Esophagus squamous epithelium (tissue), 4 donors: ENCODE measurements at regions not wholly inside any gene's neighbourhood (a gene's known extent, or its start where the extent isn't known, plus 50 kb on each side); places are given as distances from the start of the nearest gene placed in this dataset.

Experiments
- CTCF ChIP-seq, 6 experiments: fragments of 450-650 bp in 4 of 6; fragments of 200-600 bp in 2 of 6; sonication (generic) in 2 of 6; IDR thresholded peaks; one replicate each; pipeline ENCODE4 v1.5.1; 2016 to 2019; ENCODE audit warnings: antibody characterized with exemption in 6 of 6, mild to moderate bottlenecking in 4 of 6, moderate library complexity in 4 of 6
- POLR2A ChIP-seq, 4 donors: fragments of 450-650 bp; IDR thresholded peaks; one replicate each; pipeline ENCODE4 v1.6.1; 2017; ENCODE audit warnings: antibody characterized with exemption in 4 of 4, mild to moderate bottlenecking in 4 of 4, moderate library complexity in 3 of 4

GRCh38 chr14:98716133-98716532 is 555.9 kb downstream of the BCL11B start:
- TF ChIP-seq CTCF (IDR thresholded peaks at IDR 0.05) (no peak), POLR2A (IDR thresholded peaks at IDR 0.05) (no peak)
